Suprapubic skin (tissue), 4 donors: ENCODE measurements at regions not wholly inside any gene's neighbourhood (a gene's known extent, or its start where the extent isn't known, plus 50 kb on each side); places are given as distances from the start of the nearest gene placed in this dataset.

Source experiments
- EP300 ChIP-seq: sonication (generic); formaldehyde crosslinking; IDR thresholded peaks from one replicate; pipeline ENCODE4 v1.6.1; 2017; ENCODE audit warnings: antibody characterized with exemption
- POLR2A ChIP-seq, 2 donors: fragments of 450-650 bp; IDR thresholded peaks; one replicate each; pipeline ENCODE4 v1.6.1; 2017; ENCODE audit warnings: antibody characterized with exemption in 2 of 2, mild to moderate bottlenecking in 2 of 2, moderate library complexity in 2 of 2
- POLR2AphosphoS5 ChIP-seq, 3 donors: sonication (generic); formaldehyde crosslinking; IDR thresholded peaks; one replicate each; pipeline ENCODE4 v1.6.1; 2017; ENCODE audit warnings: antibody characterized with exemption in 3 of 3
- TF ChIP-seq, protein P1 (sequence below), 2 donors: fragments of 200-600 bp in 1 of 2; fragments of 450-650 bp in 1 of 2; sonication (generic) in 1 of 2; IDR thresholded peaks; one replicate each; pipeline ENCODE4 v1.5.1; 2016 to 2019; ENCODE audit warnings: antibody characterized with exemption in 2 of 2, mild to moderate bottlenecking in 1 of 2, moderate library complexity in 1 of 2

DNA sequence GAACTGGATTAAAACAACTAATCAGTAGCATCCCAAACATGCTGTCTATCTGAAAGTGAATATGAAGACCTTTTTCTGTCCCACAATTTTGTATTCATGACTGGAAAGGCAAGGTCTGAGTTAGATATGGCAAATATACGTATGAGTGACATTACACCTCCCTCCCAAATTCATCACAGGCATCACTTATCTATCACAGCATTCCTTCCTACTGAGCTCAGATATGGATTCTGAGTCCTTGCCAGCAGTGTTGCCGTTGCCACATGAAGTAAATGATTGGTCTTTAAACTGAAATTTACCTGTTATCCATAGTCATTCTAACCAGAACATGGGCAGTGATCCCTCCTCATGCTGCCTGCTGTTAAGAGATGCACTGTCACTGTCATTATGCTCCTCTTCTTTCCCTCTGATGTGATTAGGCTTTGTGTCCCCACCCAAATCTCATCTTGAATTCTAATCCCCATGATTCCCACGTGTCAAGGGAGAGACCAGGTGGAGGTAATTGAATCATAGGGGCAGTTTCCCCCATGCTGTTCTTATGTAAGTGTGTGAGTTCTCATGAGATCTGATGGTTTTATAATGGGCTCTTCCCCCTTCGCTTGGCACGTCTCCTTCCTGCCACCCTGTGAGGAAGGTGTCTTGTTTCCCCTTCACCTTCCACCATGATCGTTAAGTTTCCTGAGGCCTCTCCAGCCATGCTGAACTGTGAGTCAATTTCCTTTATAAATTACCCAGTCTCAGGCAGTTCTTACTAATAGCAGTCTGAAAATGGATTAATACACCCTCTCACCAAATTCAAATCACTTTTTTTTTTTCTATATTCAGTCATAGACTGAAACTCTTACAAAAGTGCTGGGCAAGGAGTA is 288.4 kb downstream of the NUAK1 start:
- TF ChIP-seq, protein P1, sequence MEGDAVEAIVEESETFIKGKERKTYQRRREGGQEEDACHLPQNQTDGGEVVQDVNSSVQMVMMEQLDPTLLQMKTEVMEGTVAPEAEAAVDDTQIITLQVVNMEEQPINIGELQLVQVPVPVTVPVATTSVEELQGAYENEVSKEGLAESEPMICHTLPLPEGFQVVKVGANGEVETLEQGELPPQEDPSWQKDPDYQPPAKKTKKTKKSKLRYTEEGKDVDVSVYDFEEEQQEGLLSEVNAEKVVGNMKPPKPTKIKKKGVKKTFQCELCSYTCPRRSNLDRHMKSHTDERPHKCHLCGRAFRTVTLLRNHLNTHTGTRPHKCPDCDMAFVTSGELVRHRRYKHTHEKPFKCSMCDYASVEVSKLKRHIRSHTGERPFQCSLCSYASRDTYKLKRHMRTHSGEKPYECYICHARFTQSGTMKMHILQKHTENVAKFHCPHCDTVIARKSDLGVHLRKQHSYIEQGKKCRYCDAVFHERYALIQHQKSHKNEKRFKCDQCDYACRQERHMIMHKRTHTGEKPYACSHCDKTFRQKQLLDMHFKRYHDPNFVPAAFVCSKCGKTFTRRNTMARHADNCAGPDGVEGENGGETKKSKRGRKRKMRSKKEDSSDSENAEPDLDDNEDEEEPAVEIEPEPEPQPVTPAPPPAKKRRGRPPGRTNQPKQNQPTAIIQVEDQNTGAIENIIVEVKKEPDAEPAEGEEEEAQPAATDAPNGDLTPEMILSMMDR (IDR thresholded peaks at IDR 0.05): no peak
- no peak for TF ChIP-seq POLR2AphosphoS5 (IDR thresholded peaks at IDR 0.05)
- no peak for TF ChIP-seq POLR2A (IDR thresholded peaks at IDR 0.05)
- no peak for TF ChIP-seq EP300
